ENCODE measurements at regions not wholly inside any gene's neighbourhood (a gene's known extent, or its start where the extent isn't known, plus 50 kb on each side); places are given as distances from the start of the nearest gene placed in this dataset.
"Not testable (repeated sequence)": the region's sequence is repeated elsewhere in the genome, so short reads cannot be mapped to it uniquely, and the experiment has no call there.

GRCh38 chr16:86229283-86229682 is 281.0 kb upstream of the FOXF1 start:
- intact Hi-C loops (cut with DNase I): no loop called here
- Histone ChIP-seq H3K9me3 (no peaks in the 10 kb centered on the region), H3K27me3 (ENCODE audit: low read depth) (no peaks in the 10 kb centered on the region), H3K27ac (no peak overlapping the region), H3K36me3 (no peaks in the 10 kb centered on the region), H3K4me1 (no peaks in the 10 kb centered on the region), H3K4me3 (no peak overlapping the region)
- TF ChIP-seq CTCF (IDR thresholded peaks at IDR 0.05): no peak
- DNase-seq (no peak), ATAC-seq (no peak)

- ATAC-seq (no peak), DNase-seq (no peak)
- H3K9me3 ChIP-seq: no peaks in the 10 kb centered on the region
- H3K27me3 ChIP-seq (ENCODE audit: low read depth): no peaks in the 10 kb centered on the region
- no peaks in the 10 kb centered on the region for H3K36me3 ChIP-seq
- TF ChIP-seq CTCF (IDR thresholded peaks at IDR 0.05): no peak
- H3K27ac ChIP-seq: no peak overlapping the region
- H3K4me1 ChIP-seq: no peaks in the 10 kb centered on the region
- no peak overlapping the region for H3K4me3 ChIP-seq
- intact Hi-C loops (cut with DNase I): no loop called here
Measured at GRCh38 chr16:86229866-86230656, 280.3 kb upstream of the FOXF1 start.

DNA sequence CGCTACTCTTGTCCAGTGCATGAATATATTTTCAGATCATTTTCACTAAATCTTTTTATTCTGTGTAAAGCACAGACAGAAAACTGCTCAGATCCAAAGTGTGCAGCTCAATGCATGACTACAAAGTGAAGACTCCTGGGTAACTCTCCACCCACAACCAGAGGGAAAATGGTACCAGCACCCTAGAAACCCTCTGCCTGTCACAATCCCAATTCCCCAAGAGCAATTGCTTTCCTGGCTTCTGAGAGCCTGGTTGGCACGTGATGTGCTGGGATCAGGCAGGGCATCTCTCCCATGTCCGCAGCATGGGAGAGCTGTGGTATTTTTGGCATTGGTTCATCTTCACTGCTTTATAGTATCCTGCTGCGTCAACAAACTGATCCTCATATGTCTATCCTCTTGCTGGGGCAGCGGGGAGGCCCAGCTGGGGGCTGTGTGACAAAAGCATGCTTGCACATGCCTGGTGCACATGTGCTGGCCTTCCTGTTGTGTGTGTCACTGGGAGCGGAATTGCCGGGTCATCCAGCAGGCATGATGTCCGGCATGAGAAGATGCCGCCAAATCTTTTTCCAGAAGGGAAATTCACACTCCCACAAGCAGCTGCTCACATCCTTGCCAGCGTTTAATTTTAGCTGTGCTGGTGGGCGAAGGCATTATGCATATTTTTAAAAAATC is 278.9 kb upstream of the FOXF1 start:
- no peaks in the 10 kb centered on the region for H3K4me1 ChIP-seq
- no peak for DNase-seq
- no peak for ATAC-seq
- intact Hi-C loops (cut with DNase I): no loop called here
- no peaks in the 10 kb centered on the region for H3K27me3 ChIP-seq (ENCODE audit: low read depth)
- no peaks in the 10 kb centered on the region for H3K9me3 ChIP-seq
- no peaks in the 10 kb centered on the region for H3K36me3 ChIP-seq
- H3K4me3 ChIP-seq: no peak overlapping the region
- H3K27ac ChIP-seq: no peak overlapping the region
- no peak for TF ChIP-seq CTCF (IDR thresholded peaks at IDR 0.05)

DNA sequence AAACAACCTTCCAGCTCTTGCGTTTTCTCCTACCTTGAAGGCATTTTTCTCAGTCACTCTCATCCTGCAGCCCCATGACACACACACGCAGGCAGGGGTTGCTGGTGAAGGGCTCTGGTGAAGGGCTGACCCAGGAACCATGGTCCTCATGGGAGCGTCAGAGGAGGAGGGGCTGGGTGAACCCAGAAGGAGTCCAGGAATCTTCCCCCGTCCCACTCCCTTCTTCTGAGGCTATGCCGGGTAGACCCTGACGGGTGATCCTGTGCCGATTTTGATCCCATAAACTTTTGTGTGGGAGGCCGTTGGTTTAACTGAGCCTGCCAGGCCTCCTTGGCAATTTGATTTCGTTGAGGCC is 278.4 kb upstream of the FOXF1 start:
- H3K4me1 ChIP-seq: no peaks in the 10 kb centered on the region
- H3K36me3 ChIP-seq: no peaks in the 10 kb centered on the region
- DNase-seq (no peak), ATAC-seq (no peak)
- intact Hi-C loops (cut with DNase I): no loop called here
- no peak overlapping the region for H3K4me3 ChIP-seq
- H3K27me3 ChIP-seq (ENCODE audit: low read depth): no peaks in the 10 kb centered on the region
- no peak overlapping the region for H3K27ac ChIP-seq
- H3K9me3 ChIP-seq: no peaks in the 10 kb centered on the region
- TF ChIP-seq CTCF (IDR thresholded peaks at IDR 0.05): no peak

GRCh38 chr16:86232496-86232895 is 277.8 kb upstream of the FOXF1 start:
- Histone ChIP-seq H3K4me1 (no peaks in the 10 kb centered on the region), H3K9me3 (no peaks in the 10 kb centered on the region), H3K4me3 (no peak overlapping the region), H3K27me3 (ENCODE audit: low read depth) (no peaks in the 10 kb centered on the region), H3K27ac (no peak overlapping the region), H3K36me3 (no peaks in the 10 kb centered on the region)
- DNase-seq (no peak), ATAC-seq (no peak)
- TF ChIP-seq CTCF (IDR thresholded peaks at IDR 0.05): no peak
- intact Hi-C loops (cut with DNase I): no loop called here

- H3K9me3 ChIP-seq; H3K36me3 ChIP-seq; H3K27ac ChIP-seq; H3K27me3 ChIP-seq (ENCODE audit: low read depth); ATAC-seq; intact Hi-C loops (cut with DNase I); H3K4me3 ChIP-seq; H3K4me1 ChIP-seq; DNase-seq: not testable (repeated sequence)
Measured at GRCh38 chr16:86233506-86233905, 276.8 kb upstream of the FOXF1 start.
